GM12891 (cell line): ENCODE measurements at regions not wholly inside any gene's neighbourhood (a gene's known extent, or its start where the extent isn't known, plus 50 kb on each side); places are given as distances from the start of the nearest gene placed in this dataset.

Experiments
- POLR2A ChIP-seq: IDR thresholded peaks from 2 replicates; pipeline ENCODE4 v1.6.1; 2011; ENCODE audit warnings: low read depth, low read length, control low read depth
- POLR2AphosphoS5 ChIP-seq: IDR thresholded peaks from 2 replicates; pipeline ENCODE4 v1.6.1; 2011; ENCODE audit warnings: low read depth, low read length, control low read depth
- SPI1 ChIP-seq: IDR thresholded peaks from 2 replicates; pipeline ENCODE4 v1.6.1; 2011; ENCODE audit warnings: low read depth, low read length, control low read depth

- TF ChIP-seq POLR2AphosphoS5 = no peak
- TF ChIP-seq SPI1 = peak; percentile 89
- TF ChIP-seq POLR2A = no peak
Measured at GRCh38 chr1:101435831-101436511, 199.2 kb downstream of the S1PR1 start.
